ENCODE measurements at regions not wholly inside any gene's neighbourhood (a gene's known extent, or its start where the extent isn't known, plus 50 kb on each side); places are given as distances from the start of the nearest gene placed in this dataset.

- no peak for DNase-seq
These were observed 541.8 kb downstream of the INHBA start for GRCh38 chr7:41161041-41161587.

GRCh38 chr7:41156268-41156667 lies 546.6 kb downstream of the INHBA start:
- no peak for DNase-seq

- DNase-seq = no peak
These were observed 549.6 kb downstream of the INHBA start for GRCh38 chr7:41153268-41153667.

GRCh38 chr7:41152179-41152678 lies 550.7 kb downstream of the INHBA start:
- DNase-seq = no peak

- DNase-seq = no peak
These were observed 553.3 kb downstream of the INHBA start for GRCh38 chr7:41149576-41149975.

GRCh38 chr7:41148521-41148951 lies 554.4 kb downstream of the INHBA start:
- DNase-seq = no peak

GRCh38 chr7:41147606-41148485 lies 555.0 kb downstream of the INHBA start:
- no peak for DNase-seq

GRCh38 chr7:41146429-41146828 lies 556.5 kb downstream of the INHBA start:
- DNase-seq = no peak

- no peak for DNase-seq
These were observed 557.2 kb downstream of the INHBA start for GRCh38 chr7:41145656-41146055.

GRCh38 chr7:41142904-41143473 lies 559.9 kb downstream of the INHBA start:
- no peak for DNase-seq

- no peak for DNase-seq
These were observed 563.1 kb downstream of the INHBA start for GRCh38 chr7:41139789-41140188.

GRCh38 chr7:41136551-41136950 lies 566.3 kb downstream of the INHBA start:
- DNase-seq = no peak

GRCh38 chr7:41135511-41135910 lies 567.4 kb downstream of the INHBA start:
- DNase-seq = no peak

GRCh38 chr7:41134300-41135255 lies 568.3 kb downstream of the INHBA start:
- DNase-seq = no peak

- no peak for DNase-seq
These were observed 569.1 kb downstream of the INHBA start for GRCh38 chr7:41133690-41134299.

- no peak for DNase-seq
These were observed 570.9 kb downstream of the INHBA start for GRCh38 chr7:41131956-41132355.

- DNase-seq = no peak
These were observed 572.2 kb downstream of the INHBA start for GRCh38 chr7:41130561-41131236.

- DNase-seq = no peak
These were observed 572.8 kb downstream of the INHBA start for GRCh38 chr7:41130086-41130485.

GRCh38 chr7:41125343-41125742 lies 577.5 kb downstream of the INHBA start:
- no peak for DNase-seq

GRCh38 chr7:41122256-41122987 lies 580.5 kb downstream of the INHBA start:
- no peak for DNase-seq

GRCh38 chr7:41121228-41121627 lies 581.7 kb downstream of the INHBA start:
- no peak for DNase-seq

Data from bone marrow (tissue), 2 donors.